GM23338 (cell line): ENCODE measurements at regions not wholly inside any gene's neighbourhood (a gene's known extent, or its start where the extent isn't known, plus 50 kb on each side); places are given as distances from the start of the nearest gene placed in this dataset.

Experiments
- CTCF ChIP-seq, 2 experiments: fragments of 200-600 bp in 1 of 2; sonication (generic) in 1 of 2; conservative IDR thresholded peaks; 2 replicates each; pipeline versions ENCODE4 v1.5.1 to v1.6.1; 2016 to 2017; ENCODE audit warnings: antibody characterized with exemption in 2 of 2, low read depth in 2 of 2, mild to moderate bottlenecking in 2 of 2, moderate library complexity in 1 of 2
- JUNB ChIP-seq: IDR thresholded peaks from one replicate; pipeline ENCODE4 v1.6.1; 2016; ENCODE audit warnings: antibody characterized with exemption; ENCODE audit not compliant: unreplicated experiment
- POLR2AphosphoS5 ChIP-seq: IDR thresholded peaks from 2 replicates; pipeline ENCODE4 v1.6.1; 2016; ENCODE audit warnings: antibody characterized with exemption, low read depth

GRCh38 chr5:111675201-111675934 is 81.6 kb downstream of the NREP start:
- TF ChIP-seq POLR2AphosphoS5 = no peak
- TF ChIP-seq CTCF (conservative IDR thresholded peaks at IDR 0.05; ENCODE audit: low read depth in 2 of 2) = no peak
- no peak for TF ChIP-seq JUNB
